DMS53 treated with DMSO at 0.1 percent for 48 hours (cell line): ENCODE measurements at regions not wholly inside any gene's neighbourhood (a gene's known extent, or its start where the extent isn't known, plus 50 kb on each side); places are given as distances from the start of the nearest gene placed in this dataset.

Source experiments
- DNase-seq: peaks from one replicate; lab custom pipeline; 2025; ENCODE audit not compliant: unreplicated experiment; lab: John Stamatoyannopoulos, UW

DNA sequence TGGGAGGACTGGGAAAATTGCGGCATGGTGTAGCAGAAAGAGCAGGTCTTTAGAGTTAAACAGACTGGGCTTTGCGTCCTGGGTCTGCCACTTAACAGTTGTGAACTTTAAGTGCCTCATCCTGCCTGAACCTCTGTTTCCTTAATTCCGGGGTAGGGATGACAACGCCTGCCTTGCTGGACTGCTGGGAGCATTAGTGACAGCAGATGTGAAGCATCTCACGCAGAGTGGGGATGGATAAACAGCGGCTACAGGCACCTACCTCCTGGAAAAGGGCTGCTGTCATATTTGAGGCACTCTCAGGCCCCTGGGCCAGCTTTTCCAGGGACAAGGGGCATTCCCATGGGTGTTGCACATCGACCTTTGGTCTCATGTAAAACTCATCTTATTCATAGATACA is 572.2 kb downstream of the TBC1D22A start:
- DNase-seq, result no peak

DNA sequence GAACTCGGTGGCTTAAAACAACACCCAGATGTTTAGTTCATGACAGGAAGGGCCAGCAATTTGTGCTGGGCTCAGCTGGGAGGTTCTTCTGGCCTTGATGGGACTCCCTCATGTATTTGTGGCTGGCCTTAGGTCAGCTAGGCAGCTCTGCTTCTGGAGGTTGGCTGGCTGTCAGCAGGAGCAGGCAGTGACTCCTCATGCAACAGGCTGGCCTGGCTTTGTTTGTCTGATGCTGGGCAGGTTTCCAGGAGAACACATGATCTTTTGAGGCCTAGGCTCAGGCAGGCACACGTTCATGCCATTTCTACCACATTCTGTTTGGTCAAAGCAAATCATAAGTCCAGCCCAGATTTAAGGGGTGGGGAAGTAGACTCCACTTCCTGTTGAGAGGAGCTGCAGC is 571.2 kb downstream of the TBC1D22A start:
- DNase-seq, result peak; percentile 61

DNA sequence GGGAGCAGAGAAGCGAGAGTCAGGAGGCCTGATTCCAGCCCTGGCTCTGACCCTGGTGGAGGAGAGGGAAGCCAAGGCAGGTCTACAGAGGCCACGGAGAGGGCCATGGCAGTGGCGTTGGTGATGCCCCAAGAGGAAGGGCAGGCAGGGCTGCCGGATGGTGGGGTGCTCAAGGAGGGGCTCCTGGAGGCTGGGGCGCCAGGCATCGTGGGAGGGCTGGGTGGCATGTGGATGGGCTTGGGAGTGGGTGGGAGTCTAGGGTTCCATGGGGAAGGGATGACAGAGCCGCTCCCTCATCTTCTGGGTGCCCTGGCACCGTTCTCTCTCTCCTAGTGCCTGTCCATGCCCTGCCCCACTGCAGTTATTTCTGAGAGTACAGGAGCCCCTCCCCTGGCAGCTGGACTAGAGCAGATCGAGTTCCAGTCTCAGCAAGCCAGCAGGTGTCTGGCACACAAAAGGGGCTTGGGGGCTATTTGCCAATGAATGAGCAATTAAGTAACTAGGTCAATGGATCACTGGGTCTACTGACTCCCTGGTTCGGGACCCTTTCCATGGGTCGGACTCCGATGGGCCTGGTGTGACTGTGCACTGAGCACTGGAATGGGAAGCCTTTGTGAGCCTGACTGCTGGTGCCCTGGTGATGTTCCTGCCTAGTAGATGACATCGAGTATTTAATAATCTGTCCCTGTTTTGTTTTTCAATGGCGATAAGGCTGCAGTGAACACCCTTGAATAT is 570.0 kb downstream of the TBC1D22A start:
- DNase-seq, result no peak

GRCh38 chr22:47331750-47332149 is 569.3 kb downstream of the TBC1D22A start:
- DNase-seq, result no peak

DNA sequence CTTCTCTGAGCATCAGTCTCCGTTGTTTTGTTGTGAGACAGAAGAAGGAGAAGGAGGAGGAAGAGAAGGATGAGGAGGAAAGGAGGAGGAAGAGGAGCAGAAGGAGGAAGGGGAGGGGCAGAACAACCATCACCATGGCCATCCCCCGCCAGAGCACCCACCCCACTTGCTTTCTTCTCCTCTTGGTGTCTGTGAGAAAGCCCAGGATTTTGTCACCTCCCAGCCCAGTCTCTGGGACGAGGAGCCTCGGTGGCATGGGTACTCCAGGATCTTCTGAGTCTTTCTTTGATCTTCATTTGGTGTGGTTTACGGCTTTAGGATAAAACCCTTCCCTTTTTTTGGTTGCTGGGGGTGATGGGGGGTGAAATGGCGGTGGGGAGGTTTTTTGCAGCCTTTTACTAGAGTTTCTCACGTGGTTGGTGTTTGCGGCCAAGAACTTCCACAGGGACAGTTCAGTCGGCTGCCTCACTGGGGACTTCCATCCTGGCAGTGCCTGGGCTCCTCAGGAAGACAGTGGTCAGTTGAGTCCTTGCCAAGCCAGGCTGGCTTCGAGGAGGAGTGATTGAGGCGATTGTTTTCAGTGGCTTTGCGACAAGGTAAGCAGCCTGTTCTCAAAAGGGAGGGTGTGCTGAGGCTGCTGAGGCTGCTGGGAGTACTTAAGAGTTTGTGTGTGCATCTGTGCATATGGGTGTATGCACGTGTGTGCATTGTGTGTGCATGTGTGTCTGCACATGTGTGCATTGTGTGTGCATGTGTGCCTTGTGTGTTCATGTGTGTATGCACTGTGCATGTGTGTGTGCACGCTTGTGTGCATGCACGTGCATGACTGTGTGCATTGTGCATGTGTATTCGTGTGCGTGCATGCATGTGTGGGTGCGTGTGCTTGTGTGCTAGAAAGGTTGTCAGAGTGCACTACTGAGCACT is 567.5 kb downstream of the TBC1D22A start:
- no peak for DNase-seq

- peak; percentile 24 for DNase-seq
Measured at GRCh38 chr22:47328550-47329243, 566.2 kb downstream of the TBC1D22A start.

DNA sequence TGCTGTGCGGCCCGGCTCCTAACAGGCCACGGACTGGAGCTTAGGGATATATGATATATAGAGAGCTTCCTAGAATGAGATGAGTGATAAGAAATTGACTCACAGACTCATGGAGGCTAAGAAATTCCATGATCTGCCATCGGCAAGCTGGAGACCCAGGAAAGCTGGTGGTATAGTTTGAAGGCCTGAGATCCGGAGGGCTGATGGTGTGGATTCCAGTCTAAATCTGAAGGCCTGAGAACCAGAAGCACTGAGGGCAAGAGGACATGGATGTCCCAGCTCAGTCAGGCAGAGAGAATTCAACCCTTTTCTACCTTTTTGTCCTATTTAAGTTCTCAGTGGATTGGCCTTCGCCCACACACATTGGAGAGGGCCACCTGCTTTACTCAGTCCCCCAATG is 564.8 kb downstream of the TBC1D22A start:
- DNase-seq, result no peak

- DNase-seq, result no peak
Measured at GRCh38 chr22:47325249-47325648, 562.8 kb downstream of the TBC1D22A start.

DNA sequence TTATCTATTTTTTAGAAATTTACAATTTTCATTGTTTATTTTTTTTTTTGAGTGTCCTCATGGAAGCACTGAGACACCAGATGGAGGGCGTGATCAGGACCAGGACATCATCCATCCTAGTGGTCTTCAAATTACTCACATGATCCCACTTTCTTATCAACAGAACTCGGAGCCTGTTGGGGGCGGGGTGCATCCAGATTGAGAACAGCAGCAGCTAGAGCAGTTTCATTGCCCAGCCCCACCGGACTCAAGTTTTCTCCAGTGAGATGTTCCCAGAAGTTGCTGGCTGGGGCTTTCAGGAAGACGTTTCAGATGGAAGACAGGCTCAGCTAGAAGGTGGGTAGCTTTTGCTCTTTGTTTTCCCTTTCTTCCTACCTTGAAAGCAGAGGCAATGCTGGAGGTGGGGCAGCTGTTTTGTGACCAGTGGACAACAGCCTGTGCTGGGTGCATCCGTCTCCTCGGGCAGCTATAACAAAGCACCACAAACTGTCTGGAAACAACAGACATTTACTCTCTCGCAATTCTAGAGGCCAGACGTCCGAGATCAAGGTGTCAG is 562.1 kb downstream of the TBC1D22A start:
- DNase-seq, result no peak

DNA sequence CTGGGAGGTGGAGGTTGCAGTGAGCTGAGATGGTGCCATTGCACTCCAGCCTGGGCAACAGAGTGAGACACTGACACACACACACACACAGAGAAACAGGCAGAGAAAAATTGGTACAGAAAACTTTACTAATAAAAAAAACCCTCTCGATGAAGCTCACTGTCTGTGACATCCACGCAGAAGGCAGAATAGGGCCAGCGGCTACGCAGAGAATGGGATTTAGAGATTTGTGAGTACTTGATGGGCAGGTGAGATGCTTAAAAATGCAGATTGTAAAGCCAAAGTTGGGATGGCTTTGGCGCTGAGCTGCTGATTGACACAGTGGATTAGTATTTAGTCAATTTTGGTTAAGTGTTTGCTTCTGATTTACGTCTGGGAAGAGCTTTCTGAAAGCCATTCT is 561.1 kb downstream of the TBC1D22A start:
- DNase-seq, result no peak

DNA sequence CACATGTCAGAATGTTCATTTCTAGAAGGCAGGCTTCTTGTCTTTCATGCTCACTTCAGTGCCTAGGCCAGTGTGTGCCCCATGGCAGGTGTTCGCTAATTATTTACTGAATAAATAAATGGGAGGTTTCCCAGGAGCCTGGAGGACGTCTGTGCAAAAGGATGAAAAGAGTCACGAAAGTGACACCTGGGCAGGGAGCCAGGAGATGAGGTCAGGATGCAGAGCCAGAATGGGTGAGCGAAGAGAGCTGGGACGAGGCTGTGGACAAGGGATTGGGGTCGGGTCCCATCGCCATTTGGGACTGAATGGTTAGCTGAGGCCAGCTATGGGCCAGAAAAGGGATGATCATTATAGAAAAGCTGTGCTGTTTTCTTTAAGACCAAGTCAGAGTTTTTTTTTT is 560.4 kb downstream of the TBC1D22A start:
- DNase-seq, result peak; percentile 61

GRCh38 chr22:47320560-47320959 is 558.1 kb downstream of the TBC1D22A start:
- DNase-seq, result no peak

GRCh38 chr22:47318041-47318737 is 555.7 kb downstream of the TBC1D22A start:
- DNase-seq, result no peak

GRCh38 chr22:47315862-47316419 is 553.5 kb downstream of the TBC1D22A start:
- DNase-seq, result peak; percentile 44

DNA sequence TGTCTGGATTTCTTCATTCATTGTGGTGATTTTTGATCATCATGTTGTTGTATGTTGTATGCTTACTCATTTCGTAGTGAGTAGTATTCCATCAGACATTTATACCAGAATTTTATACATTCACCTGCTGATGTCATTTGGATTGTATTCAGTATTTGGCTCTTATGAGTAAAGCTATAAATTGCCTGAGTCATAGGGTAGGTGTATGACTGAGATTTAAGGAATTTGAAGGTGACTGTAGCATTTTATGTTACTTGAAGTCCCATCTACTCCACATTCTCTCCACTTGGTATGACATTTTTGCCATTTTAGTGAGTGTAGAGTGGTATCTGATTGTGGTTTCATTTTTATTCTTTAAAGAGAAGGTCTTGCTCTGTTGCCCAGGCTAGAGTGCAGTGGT is 548.2 kb downstream of the TBC1D22A start:
- DNase-seq, result no peak

GRCh38 chr22:47309946-47310345 is 547.5 kb downstream of the TBC1D22A start:
- no peak for DNase-seq

- DNase-seq, result no peak
Measured at GRCh38 chr22:47309476-47309875, 547.0 kb downstream of the TBC1D22A start.

- DNase-seq, result no peak
Measured at GRCh38 chr22:47308886-47309285, 546.4 kb downstream of the TBC1D22A start.

DNA sequence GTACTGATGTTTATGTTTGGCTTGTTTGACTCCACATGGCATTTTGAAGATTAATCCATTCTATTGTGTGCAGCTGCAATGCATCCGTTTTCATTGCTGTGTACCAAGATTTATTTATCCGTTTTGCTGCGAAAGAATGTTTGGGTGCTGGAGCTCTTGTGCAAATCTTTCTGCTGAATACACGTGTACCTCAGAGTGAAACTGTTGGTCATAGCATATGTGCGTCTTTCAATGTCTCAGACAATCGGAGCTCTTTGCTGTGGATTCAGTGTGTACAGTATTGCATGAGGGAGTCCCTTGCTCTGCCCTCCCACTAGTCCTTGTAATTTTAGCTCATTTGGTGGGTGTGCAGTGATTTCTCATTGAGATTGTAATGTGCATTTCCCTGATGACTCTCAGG is 545.4 kb downstream of the TBC1D22A start:
- DNase-seq, result no peak

GRCh38 chr22:47307326-47307725 is 544.9 kb downstream of the TBC1D22A start:
- no peak for DNase-seq
